OCI-LY7 (cell line): ENCODE measurements at regions not wholly inside any gene's neighbourhood (a gene's known extent, or its start where the extent isn't known, plus 50 kb on each side); places are given as distances from the start of the nearest gene placed in this dataset.

Source experiments
- BruUV-seq: library from RNA; stranded (reverse); fragments of 400-500 nt; replicated peaks from 2 replicates; lab custom pipeline; 2021; lab: Mats Ljungman, UMichigan
- CTCF ChIA-PET: fragments of 300-600 bp; sonication (Branson Sonifier 250); formaldehyde crosslinking; loops from one replicate; lab custom pipeline; 2022; ENCODE audit warnings: antibody characterized with exemption; ENCODE audit not compliant: unreplicated experiment; lab: Charles Lee
- POLR2A ChIA-PET: fragments of 300-600 bp; sonication (Branson Sonifier 250); formaldehyde crosslinking; loops from one replicate; lab custom pipeline; 2022; ENCODE audit warnings: antibody characterized with exemption; lab: Charles Lee
- DNase-seq: peaks from one replicate; pipeline ENCODE4 v3.0.0-alpha.2; 2015; ENCODE audit warnings: low spot score
- H2AFZ ChIP-seq: fragments of 200-600 bp; sonication (generic), shearing (Covaris generic); 2 replicates; pipeline ENCODE4 v1.6.1; 2014; ENCODE audit warnings: mild to moderate bottlenecking, antibody characterized with exemption, low read length, moderate library complexity
- H3K27ac ChIP-seq: fragments of 200-600 bp; sonication (generic); 2 replicates; pipeline ENCODE4 v1.5.1; 2014; ENCODE audit warnings: mixed run types, low read depth, mild to moderate bottlenecking, moderate library complexity, low read length, inconsistent platforms; ENCODE audit not compliant: poor library complexity, severe bottlenecking
- H3K36me3 ChIP-seq: fragments of 200-600 bp; sonication (generic); 2 replicates; pipeline ENCODE4 v1.6.1; 2014; ENCODE audit warnings: mild to moderate bottlenecking, antibody characterized with exemption, low read length, moderate library complexity, mixed read lengths; ENCODE audit not compliant: insufficient read depth
- H3K4me1 ChIP-seq: fragments of 200-600 bp; sonication (generic); 2 replicates; pipeline ENCODE4 v1.5.1; 2014; ENCODE audit warnings: mild to moderate bottlenecking, low read length; ENCODE audit not compliant: insufficient read depth, poor library complexity, severe bottlenecking
- H3K4me2 ChIP-seq: fragments of 200-600 bp; sonication (generic); 2 replicates; pipeline ENCODE4 v1.6.1; 2014; ENCODE audit warnings: mild to moderate bottlenecking, low read length
- H3K4me3 ChIP-seq: fragments of 200-600 bp; sonication (generic); 2 replicates; pipeline ENCODE4 v1.5.1; 2014; ENCODE audit warnings: mild to moderate bottlenecking, low read depth, low read length; ENCODE audit not compliant: poor library complexity, severe bottlenecking
- H3K79me2 ChIP-seq: fragments of 200-600 bp; sonication (generic); 2 replicates; pipeline ENCODE4 v1.6.1; 2016; ENCODE audit warnings: low read depth, mild to moderate bottlenecking, low read length, moderate library complexity, mixed read lengths; ENCODE audit not compliant: insufficient read depth
- H3K9me2 ChIP-seq: fragments of 200-600 bp; sonication (generic); 2 replicates; pipeline ENCODE4 v1.6.1; 2016; ENCODE audit warnings: mild to moderate bottlenecking, low read length, mixed read lengths; ENCODE audit not compliant: insufficient read depth
- H3K9me3 ChIP-seq: fragments of 200-600 bp; sonication (generic); 2 replicates; pipeline ENCODE4 v1.6.1; 2014; ENCODE audit warnings: mild to moderate bottlenecking, mixed run types, low read length, mixed read lengths
- H4K20me1 ChIP-seq: fragments of 200-600 bp; sonication (generic); 2 replicates; pipeline ENCODE4 v1.6.1; 2014; ENCODE audit warnings: mild to moderate bottlenecking, antibody characterized with exemption, low read length, moderate library complexity, mixed read lengths; ENCODE audit not compliant: insufficient read depth
- EZH2phosphoT487 ChIP-seq: fragments of 200-600 bp; sonication (generic); IDR thresholded peaks from 2 replicates; pipeline ENCODE4 v1.6.1; 2018; ENCODE audit warnings: low read depth, borderline replicate concordance, mild to moderate bottlenecking, mixed run types, antibody characterized with exemption, low read length, moderate library complexity, mixed read lengths
- intact Hi-C: fragments of 100-400 bp; cut with micrococcal nuclease; formaldehyde crosslinking; loops from one replicate; pipeline ENCODE4 v1.10.0; 2022; ENCODE audit not compliant: unreplicated experiment
- TF ChIP-seq, protein P1 (sequence below): fragments of 200-600 bp; sonication (generic); conservative IDR thresholded peaks from 2 replicates; pipeline ENCODE4 v1.5.1; 2014; ENCODE audit warnings: mild to moderate bottlenecking, antibody characterized with exemption, low read length, moderate library complexity, mixed read lengths

GRCh38 chr7:130891254-130892094, 157.5 kb upstream of the KLF14 start:
- BruUV-seq = no TSS peak
- TF ChIP-seq, protein P1, sequence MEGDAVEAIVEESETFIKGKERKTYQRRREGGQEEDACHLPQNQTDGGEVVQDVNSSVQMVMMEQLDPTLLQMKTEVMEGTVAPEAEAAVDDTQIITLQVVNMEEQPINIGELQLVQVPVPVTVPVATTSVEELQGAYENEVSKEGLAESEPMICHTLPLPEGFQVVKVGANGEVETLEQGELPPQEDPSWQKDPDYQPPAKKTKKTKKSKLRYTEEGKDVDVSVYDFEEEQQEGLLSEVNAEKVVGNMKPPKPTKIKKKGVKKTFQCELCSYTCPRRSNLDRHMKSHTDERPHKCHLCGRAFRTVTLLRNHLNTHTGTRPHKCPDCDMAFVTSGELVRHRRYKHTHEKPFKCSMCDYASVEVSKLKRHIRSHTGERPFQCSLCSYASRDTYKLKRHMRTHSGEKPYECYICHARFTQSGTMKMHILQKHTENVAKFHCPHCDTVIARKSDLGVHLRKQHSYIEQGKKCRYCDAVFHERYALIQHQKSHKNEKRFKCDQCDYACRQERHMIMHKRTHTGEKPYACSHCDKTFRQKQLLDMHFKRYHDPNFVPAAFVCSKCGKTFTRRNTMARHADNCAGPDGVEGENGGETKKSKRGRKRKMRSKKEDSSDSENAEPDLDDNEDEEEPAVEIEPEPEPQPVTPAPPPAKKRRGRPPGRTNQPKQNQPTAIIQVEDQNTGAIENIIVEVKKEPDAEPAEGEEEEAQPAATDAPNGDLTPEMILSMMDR = no peak
- TF ChIP-seq EZH2phosphoT487 = no peak
- Histone ChIP-seq H4K20me1 (no peaks in the 10 kb centered on the region), H3K4me2 (no peak overlapping the region), H3K4me1 (no peaks in the 10 kb centered on the region), H3K79me2 (no peaks in the 10 kb centered on the region), H2AFZ (no peak overlapping the region), H3K27ac (no peak overlapping the region), H3K4me3 (no peak overlapping the region), H3K9me3 (no peaks in the 10 kb centered on the region), H3K36me3 (peaks cover 9% of the 10 kb centered on the region), H3K9me2 (no peaks in the 10 kb centered on the region)
- no peak for DNase-seq
- ChIA-PET CTCF (interaction anchor here (0.6 kb wide), 1 partner anchor 504 kb away, joined by 3 read pairs; no protein-coding TSS in a partner anchor), POLR2A (interaction anchor here (0.6 to 1.2 kb wide), 3 partner anchors 8 to 218 kb away, joined by 3 to 5 read pairs (median 3); no protein-coding TSS in a partner anchor)
- intact Hi-C loops = no loop called here

GRCh38 chr7:130893441-130893894, 159.5 kb upstream of the KLF14 start:
- no peak overlapping the region for H3K27ac ChIP-seq
- H3K4me2 ChIP-seq = no peak overlapping the region
- H3K9me3 ChIP-seq = no peaks in the 10 kb centered on the region
- H4K20me1 ChIP-seq = no peaks in the 10 kb centered on the region
- no peak for DNase-seq
- H3K4me1 ChIP-seq = peaks cover 15% of the 10 kb centered on the region
- ChIA-PET CTCF (no interaction called here), POLR2A (interaction anchor here (0.6 to 1.0 kb wide), 4 partner anchors 20 to 506 kb away, joined by 3 to 4 read pairs (median 3); no protein-coding TSS in a partner anchor)
- no peak overlapping the region for H2AFZ ChIP-seq
- no peak overlapping the region for H3K4me3 ChIP-seq
- no TSS peak for BruUV-seq
- no peaks in the 10 kb centered on the region for H3K9me2 ChIP-seq
- H3K36me3 ChIP-seq = peaks cover 14% of the 10 kb centered on the region
- TF ChIP-seq, protein P1 = no peak
- TF ChIP-seq EZH2phosphoT487 = no peak
- intact Hi-C loops = no loop called here
- no peaks in the 10 kb centered on the region for H3K79me2 ChIP-seq
